ENCODE measurements at regions not wholly inside any gene's neighbourhood (a gene's known extent, or its start where the extent isn't known, plus 50 kb on each side); places are given as distances from the start of the nearest gene placed in this dataset.

DNA sequence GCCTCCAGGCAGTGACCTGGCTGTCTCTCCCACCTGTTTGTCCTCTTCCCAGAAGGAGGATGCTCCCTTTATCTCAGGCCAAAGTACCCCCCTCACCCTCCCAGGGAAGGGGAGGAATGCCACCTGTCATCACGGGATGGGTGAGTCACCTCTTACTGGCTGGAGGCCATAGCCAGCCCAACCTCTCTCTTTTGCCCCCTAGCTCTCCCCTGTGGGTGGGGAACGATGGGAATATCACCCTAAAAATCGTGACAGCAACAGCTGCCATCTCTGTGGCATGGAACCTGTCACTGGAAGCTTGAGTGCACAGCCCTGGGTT is 137.5 kb upstream of the PTPN1 start:
- intact Hi-C loops (cut with micrococcal nuclease), result no loop called here
- POLR2A ChIA-PET, result no interaction called here

DNA sequence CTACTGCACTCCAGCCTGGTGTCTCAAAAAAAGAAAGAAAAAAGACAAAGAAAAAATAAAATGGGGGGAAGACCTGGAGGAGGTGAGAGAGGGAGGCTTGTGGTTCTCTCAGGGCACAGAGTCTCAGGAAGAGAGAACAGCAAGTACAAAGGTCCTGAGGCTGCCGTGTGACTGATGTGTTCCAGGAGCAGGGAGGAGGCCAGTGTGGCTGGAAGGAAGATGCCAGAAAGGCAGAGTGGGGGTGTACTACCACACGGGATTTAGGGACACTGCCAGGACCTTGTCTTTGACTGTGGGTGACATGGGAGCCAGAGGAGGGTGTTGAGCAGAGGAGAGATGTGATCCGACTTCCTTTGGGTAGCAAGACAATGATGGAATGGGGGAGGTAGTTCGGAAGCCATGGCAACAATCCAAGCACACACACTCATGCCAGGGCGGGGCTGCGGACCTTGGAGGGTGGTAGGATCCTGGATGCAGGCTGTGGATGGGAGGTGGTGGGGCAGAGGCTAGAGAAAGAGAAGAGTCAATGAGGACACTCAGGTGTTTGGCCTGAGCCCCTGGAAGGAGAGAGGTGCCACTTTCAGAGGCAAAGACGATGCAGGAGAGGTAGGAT is 136.4 kb upstream of the PTPN1 start:
- H3K27ac Mint-ChIP-seq, result no peak overlapping the region
- intact Hi-C loops (cut with micrococcal nuclease), result no loop called here
- peaks cover 25% of the 10 kb centered on the region for H3K27me3 Mint-ChIP-seq
- H3K9me3 Mint-ChIP-seq, result no peaks in the 10 kb centered on the region
- ATAC-seq (ENCODE audit: low read depth) (no peak), DNase-seq (no peak)
- TF ChIP-seq, protein P1, sequence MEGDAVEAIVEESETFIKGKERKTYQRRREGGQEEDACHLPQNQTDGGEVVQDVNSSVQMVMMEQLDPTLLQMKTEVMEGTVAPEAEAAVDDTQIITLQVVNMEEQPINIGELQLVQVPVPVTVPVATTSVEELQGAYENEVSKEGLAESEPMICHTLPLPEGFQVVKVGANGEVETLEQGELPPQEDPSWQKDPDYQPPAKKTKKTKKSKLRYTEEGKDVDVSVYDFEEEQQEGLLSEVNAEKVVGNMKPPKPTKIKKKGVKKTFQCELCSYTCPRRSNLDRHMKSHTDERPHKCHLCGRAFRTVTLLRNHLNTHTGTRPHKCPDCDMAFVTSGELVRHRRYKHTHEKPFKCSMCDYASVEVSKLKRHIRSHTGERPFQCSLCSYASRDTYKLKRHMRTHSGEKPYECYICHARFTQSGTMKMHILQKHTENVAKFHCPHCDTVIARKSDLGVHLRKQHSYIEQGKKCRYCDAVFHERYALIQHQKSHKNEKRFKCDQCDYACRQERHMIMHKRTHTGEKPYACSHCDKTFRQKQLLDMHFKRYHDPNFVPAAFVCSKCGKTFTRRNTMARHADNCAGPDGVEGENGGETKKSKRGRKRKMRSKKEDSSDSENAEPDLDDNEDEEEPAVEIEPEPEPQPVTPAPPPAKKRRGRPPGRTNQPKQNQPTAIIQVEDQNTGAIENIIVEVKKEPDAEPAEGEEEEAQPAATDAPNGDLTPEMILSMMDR (IDR thresholded peaks at IDR 0.05), result no peak
- H3K4me3 Mint-ChIP-seq, result no peak overlapping the region
- H3K36me3 Mint-ChIP-seq (ENCODE audit: low read depth), result no peaks in the 10 kb centered on the region
- ChIA-PET POLR2A (no interaction called here), CTCF (no interaction called here)
- H3K4me1 Mint-ChIP-seq, result no peaks in the 10 kb centered on the region

More for the DNA sequence above, 137.5 kb upstream of the PTPN1 start:
- TF ChIP-seq, protein P1 (IDR thresholded peaks at IDR 0.05), result no peak
- CTCF ChIA-PET, result no interaction called here
- Mint-ChIP-seq H3K4me1 (no peaks in the 10 kb centered on the region), H3K4me3 (no peak overlapping the region), H3K36me3 (ENCODE audit: low read depth) (no peaks in the 10 kb centered on the region), H3K27me3 (peaks cover 30% of the 10 kb centered on the region), H3K27ac (no peak overlapping the region), H3K9me3 (no peaks in the 10 kb centered on the region)
- DNase-seq (no peak), ATAC-seq (ENCODE audit: low read depth) (no peak)

- POLR2A ChIA-PET, result no interaction called here
- Mint-ChIP-seq H3K9me3 (no peaks in the 10 kb centered on the region), H3K27me3 (peaks cover 25% of the 10 kb centered on the region), H3K27ac (no peak overlapping the region), H3K4me3 (no peak overlapping the region), H3K4me1 (no peaks in the 10 kb centered on the region), H3K36me3 (ENCODE audit: low read depth) (no peaks in the 10 kb centered on the region)
- CTCF ChIA-PET, result no interaction called here
- DNase-seq (no peak), ATAC-seq (ENCODE audit: low read depth) (no peak)
- TF ChIP-seq, protein P1 (IDR thresholded peaks at IDR 0.05), result no peak
- intact Hi-C loops (cut with micrococcal nuclease), result no loop called here
Measured at GRCh38 chr20:50374541-50375078, 135.6 kb upstream of the PTPN1 start.

GRCh38 chr20:50376179-50376887 is 133.8 kb upstream of the PTPN1 start:
- Mint-ChIP-seq H3K9me3 (no peaks in the 10 kb centered on the region), H3K36me3 (ENCODE audit: low read depth) (no peaks in the 10 kb centered on the region), H3K4me1 (peaks cover 2% of the 10 kb centered on the region), H3K4me3 (no peak overlapping the region), H3K27ac (no peak overlapping the region), H3K27me3 (peaks cover 25% of the 10 kb centered on the region)
- TF ChIP-seq, protein P1 (IDR thresholded peaks at IDR 0.05), result no peak
- ChIA-PET POLR2A (no interaction called here), CTCF (no interaction called here)
- intact Hi-C loops (cut with micrococcal nuclease), result no loop called here
- DNase-seq (no peak), ATAC-seq (ENCODE audit: low read depth) (no peak)

DNA sequence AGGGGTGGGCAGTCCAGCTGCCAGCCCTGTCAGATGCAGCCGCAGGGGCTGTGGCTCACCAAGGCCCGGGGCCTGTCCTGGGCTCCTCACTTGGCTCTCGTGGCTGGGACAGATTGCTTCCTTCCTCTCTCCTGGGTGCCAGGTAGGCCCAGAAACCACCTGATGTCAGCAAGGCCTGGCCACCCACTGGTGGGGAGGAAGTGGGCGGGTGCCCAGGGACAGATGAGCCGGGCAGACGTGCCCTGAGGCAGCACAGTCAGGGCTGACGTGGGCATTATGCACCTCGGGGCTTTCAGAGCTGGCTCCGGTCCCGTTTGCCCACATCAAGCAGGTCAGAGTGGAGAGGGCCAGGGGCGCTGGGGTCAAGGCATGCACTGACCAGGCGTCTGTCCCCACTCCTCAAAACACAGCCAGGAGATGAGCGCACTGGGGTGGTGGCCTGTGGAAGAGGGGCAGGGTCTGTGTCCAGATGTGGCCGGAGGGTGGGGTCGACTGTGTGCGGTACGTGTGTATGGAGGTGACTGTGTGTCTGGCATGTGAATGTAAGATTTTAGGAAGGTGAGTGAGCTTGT is 133.2 kb upstream of the PTPN1 start:
- intact Hi-C loops (cut with micrococcal nuclease), result no loop called here
- TF ChIP-seq, protein P1 (IDR thresholded peaks at IDR 0.05), result no peak
- ChIA-PET POLR2A (no interaction called here), CTCF (no interaction called here)
- H3K27ac Mint-ChIP-seq, result no peak overlapping the region
- H3K36me3 Mint-ChIP-seq (ENCODE audit: low read depth), result no peaks in the 10 kb centered on the region
- no peak for DNase-seq
- no peak for ATAC-seq (ENCODE audit: low read depth)
- peaks cover 6% of the 10 kb centered on the region for H3K4me1 Mint-ChIP-seq
- no peak overlapping the region for H3K4me3 Mint-ChIP-seq
- H3K27me3 Mint-ChIP-seq, result peaks cover 25% of the 10 kb centered on the region
- no peaks in the 10 kb centered on the region for H3K9me3 Mint-ChIP-seq

All from activated B cell treated with CpG ODN at 0.5 μM for 24 hours (primary cell).